GM21528 (cell line): ENCODE measurements at regions not wholly inside any gene's neighbourhood (a gene's known extent, or its start where the extent isn't known, plus 50 kb on each side); places are given as distances from the start of the nearest gene placed in this dataset.

Experiments
- ATAC-seq: cut with Tn5 transposase; IDR thresholded peaks from one replicate; pipeline ENCODE4 v1.9.1; 2021; ENCODE audit warnings: mild to moderate bottlenecking, moderate library complexity; ENCODE audit not compliant: unreplicated experiment, low FRiP score

DNA sequence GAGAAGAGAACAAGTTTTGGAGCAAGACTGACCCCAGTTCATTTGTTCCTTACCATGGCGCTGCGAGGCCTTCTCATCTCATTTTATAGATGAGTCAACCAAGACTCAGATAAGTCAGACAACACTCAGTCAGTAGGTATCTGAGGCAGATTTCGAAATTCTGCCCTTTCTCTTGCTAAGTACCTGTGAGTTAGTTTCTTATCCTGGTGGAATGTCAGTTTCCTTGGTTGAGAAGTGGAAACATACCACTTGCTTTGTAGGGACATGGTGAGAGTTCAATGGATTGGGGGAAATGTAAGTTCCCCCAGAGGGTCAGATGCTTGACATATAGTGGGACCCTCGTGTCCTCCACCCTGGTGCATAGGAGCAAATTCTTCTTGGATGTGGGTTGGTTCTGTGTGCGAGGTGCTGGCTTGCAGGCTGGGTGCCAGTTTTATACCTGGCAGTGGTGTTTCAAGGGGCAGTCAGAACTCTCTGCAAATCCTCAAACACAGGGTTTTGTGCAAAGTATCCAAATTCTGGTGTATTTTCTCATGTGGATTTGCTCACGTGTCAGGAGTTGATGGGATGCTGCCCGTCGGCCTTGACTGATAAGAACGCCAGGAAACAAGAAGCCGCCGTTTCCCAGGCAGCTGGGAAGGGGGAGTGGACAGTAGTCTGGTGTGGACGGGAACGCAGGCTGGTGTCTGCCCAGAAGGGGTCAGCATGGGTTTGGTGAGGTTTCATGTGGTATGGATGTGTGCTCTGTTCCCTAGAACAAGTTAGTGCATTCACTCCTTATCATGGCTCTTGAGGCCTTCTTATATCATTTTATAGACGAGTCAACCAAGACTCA is 61.1 kb upstream of the CIBAR2 start:
- no peak for ATAC-seq

DNA sequence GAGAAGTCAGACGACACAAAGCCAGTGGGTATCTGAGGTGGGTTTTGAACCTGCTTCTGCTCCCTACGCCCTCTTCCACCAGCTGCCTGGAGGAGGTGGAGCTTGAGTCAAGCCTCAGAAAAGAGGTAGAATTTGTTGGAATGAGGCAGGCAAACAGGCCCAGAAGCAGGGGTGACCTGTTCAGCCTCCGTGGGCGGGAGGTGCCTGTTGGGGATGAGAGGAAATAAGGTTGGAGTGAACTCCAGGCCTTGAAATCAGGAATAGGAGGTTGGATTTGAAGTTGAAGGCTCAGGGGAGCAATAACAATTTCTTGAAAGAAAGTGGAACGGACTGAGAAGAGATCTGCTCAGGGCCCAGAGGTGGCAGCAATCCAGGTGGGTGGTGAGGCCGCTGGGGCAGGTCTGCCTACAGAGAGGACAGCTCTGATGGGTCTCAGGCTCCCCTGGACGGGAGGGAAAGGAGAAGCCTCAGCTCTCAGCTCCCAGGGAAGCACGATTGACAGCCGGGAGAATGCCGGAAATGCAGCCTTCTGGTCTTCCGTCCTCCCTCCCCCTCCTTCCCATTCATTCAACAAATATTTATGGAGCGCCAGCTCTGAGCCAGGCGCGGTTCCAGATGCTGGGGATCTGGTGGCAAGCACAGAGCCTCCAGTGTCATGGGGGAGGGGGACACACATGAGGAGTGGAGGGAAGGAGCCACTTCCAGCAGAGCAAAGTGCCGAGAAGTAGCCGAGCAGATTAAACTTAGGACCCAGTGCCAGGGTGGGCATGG is 61.9 kb upstream of the CIBAR2 start:
- ATAC-seq = no peak

DNA sequence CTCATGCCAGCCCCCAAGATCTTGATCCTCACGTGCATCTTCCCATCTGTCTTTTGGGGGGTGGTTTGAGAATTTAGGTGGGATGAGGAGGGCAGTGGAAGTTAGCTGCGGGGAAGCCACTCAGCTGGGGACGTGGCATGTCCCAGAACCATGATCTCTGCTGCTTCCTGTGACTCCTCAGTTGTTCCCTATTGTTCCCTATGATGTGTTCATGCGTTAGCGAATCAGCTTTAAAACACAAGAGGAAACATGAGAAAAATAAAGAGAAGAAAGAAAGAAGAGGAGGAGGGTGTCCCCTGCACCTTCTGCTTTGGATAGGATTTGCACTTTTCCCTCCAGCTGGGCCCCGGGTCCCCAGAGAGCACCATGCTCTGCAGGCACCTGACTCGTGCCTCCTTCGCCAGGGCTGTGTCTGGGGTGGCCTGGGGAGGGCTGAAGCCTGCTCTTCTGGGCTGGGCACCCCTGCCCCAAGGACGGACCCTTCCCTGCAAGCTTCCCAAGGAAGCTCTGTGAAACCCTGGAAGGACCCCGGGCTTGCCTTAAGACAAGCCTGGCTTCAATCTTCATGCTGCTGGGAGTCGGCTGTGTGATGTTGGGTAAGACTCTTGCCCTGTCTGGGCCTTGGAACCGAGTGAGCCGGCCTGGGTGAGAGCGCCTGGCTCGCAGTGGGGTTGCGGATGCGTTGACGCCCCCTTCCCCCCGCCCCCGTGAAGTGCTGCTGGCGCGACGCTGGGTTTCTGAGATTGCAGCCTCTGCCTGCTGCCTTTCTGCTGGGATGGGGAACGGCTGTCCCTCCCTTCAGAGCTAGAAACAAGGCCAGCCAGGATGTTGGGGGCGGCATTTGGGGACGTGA is 62.8 kb upstream of the CIBAR2 start:
- no peak for ATAC-seq

DNA sequence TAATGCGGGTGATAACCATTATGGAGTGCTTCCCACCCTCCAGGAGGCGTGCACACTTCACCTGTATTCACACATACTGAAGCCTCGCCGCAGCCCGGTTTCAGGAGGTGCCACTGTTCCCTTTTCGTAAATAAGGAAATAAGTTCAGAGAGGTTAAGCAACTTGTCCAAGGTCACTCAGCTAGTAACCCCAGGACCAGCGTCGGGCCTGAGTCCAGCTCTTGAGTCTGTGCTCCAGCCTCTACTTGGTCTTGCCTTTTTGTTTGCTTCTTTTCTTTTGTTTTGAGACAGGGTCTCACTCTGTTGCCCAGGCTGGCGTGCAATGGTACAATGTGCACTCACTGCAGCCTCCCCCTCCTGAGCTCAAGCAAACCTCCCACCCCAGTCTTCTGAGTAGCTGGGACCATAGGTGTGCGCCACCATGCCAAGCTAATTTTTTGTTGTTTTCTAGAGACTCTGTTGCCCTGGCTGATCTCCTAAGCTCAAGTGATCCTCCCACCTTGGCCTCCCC is 63.5 kb upstream of the CIBAR2 start:
- ATAC-seq = no peak

DNA sequence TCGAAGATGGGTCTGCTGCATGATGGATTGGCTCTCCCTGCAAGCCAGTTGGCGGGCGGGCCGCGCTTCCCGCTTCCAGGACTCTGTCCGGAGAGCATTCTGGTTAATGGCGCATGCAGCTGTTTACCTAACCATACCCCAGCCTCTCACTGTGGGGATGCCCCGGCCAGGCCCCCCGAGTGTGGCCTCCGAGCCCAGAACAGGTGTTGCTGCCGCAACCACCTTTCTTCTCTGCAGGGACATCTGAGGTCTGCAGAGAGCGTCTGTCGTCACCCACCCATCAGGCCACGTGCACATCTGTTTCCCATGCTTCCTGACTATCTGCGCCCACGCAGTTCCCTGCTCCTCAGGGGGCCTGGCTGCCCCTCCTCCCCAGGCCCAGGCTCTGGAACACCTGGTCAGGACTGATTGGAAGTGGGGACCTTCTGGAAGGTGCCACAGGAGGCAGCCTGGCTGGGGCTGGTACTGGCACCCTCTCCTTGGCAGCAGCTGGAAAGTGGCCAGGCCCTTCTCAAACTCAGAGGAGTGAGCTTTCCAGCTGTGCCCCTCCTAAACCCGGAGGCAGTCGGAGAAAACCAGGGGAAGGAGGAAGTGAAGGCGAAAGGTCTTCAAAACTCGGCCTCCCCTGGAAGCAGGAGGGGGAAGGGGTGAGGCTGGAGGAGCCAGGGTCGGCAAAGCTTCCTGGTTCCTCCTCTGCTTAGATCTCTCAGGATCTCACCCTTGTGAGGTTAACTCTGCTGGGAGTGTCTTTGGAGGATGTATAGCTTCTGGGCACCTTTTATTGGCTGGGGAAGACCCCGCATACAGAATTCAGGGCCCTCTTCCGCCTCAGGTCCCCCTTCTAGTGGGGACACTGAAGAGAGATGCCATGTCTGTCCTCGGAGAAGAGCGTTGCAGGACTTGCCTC is 64.5 kb upstream of the CIBAR2 start:
- no peak for ATAC-seq

DNA sequence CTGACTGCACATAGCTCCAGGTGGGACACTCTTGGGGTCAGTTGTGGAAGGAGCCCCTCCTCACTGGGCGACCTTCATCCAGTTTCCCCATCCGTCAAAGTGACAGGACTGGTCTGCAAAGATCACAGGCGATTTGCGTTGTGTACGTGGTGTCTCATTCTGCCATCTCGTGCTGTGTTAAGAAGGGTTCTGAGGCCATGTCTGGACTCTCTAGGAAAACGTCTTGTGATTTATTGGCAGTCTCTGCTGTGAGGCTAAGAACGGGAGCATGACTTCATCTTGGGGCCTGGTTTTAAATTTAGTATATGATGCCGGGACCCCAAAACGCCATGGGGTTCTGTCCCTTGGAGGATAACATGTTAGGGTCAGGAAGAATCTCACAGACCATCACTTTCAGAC is 65.2 kb upstream of the CIBAR2 start:
- ATAC-seq = no peak

DNA sequence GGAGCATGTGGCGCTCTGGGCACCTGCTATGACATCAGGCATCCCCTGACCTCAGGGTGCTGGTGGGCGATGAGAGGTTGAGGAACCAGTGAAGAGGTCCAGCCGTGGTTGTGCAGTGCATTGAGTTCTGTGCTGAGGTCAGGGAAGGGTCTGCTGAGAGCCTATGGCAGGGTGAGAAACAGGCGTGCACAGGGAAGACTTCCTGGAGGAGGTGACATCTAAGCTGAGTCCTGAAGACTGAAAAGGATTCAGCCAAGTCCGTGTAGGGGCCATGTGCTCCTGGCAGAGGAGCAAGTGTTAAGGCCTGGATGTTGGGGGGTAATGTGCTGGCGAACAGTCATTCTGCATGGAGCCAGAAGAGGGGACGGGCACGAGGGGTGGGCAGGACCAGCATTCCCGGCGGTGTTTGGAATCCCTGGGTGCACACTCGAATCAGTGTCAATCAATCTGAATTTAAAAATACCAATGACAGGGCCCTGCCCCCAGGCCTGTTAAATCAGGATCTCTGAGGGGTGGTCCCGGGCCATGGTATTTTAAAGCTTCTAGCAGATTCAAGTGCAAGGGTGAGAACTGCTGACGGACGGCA is 65.8 kb upstream of the CIBAR2 start:
- ATAC-seq = no peak

DNA sequence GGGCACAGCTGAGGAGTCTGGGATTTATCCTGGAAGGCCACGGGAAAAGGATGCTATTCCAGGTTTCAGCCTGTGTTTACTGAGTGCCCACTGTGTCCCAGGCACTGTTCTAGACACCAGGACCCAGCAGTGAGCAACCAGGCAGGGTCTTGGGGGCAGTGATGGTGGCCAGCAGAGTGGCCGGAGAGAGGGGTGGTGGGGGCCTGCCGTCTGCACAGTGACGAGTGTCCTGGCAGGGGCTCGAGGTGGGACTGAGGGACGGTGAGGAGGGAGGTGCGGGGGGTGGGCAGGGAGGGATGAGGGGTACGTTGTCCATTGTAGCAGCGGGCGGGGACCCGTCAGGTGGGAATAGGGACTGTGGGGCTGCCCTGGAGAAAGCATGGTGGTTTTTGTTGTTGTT is 66.3 kb upstream of the CIBAR2 start:
- no peak for ATAC-seq

DNA sequence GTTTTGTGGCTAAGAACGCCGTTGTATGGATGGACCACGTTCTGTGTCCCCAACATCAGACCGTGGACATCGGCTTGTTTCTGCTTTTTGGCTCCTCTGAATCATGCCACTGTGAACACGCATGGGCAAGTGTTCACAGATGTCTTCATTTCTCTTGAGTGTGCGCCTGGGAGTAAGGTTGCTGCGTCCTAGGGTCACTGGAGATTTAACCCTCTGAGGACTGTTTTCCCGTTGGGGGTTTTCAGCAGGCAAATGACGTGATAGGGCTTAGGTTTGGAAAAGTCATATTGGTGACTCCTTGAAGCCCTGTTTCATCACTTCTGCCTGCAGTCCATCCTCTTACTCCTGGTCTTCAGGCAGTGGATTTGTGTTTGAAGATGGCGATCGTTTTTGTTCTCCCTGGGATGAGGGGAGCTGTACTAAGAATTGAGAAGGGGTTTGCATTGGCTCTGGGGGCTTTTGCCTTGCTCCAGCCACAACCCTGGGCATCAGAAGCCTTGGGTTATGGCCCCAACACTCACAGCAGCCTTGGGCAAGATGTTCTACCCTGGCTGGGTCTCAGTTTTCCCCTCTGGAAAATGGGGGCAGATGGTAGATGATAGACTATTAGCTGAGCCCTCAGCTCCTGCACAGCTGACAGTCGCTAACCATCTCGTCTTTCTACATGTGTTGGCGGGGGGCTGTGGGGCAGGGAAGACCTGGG is 67.2 kb upstream of the CIBAR2 start:
- ATAC-seq = no peak

DNA sequence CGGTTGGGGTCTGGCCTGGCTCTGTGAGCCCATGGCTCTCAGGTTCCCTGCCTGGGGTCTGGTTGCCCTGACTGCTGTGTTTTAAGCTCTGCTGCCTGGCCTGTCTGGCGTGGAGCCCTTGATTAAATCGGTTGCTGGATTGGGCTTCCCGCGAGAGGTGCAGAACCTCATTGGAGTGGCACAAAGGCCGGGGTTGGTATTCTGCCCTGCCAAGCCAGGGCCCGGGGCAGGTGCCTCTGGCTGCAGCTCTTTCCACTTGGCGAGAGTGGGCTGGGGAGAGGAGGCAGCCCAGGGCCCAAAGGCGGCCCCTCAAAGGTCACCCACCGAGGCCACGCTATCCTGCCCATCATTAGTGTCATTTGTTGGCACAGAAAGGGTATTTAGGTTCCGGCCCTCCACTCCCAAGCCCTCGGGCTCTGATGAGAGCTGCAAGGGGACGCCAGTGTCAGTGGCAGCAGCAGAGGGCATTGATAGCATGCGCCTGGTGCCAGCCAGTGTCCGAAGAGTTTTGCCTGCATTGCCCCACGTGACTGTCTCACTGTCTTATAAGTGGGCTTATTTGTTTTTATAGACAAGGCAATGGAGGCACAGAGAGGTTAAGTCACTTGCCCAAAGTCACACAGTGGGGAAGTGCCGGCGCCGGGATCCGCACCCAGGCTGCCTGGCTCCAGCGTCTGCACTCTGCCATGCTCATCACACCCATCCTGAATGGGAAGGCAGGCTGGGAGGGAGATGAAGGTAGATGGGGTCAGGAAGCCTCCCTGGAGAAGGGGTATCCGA is 68.0 kb upstream of the CIBAR2 start:
- no peak for ATAC-seq

DNA sequence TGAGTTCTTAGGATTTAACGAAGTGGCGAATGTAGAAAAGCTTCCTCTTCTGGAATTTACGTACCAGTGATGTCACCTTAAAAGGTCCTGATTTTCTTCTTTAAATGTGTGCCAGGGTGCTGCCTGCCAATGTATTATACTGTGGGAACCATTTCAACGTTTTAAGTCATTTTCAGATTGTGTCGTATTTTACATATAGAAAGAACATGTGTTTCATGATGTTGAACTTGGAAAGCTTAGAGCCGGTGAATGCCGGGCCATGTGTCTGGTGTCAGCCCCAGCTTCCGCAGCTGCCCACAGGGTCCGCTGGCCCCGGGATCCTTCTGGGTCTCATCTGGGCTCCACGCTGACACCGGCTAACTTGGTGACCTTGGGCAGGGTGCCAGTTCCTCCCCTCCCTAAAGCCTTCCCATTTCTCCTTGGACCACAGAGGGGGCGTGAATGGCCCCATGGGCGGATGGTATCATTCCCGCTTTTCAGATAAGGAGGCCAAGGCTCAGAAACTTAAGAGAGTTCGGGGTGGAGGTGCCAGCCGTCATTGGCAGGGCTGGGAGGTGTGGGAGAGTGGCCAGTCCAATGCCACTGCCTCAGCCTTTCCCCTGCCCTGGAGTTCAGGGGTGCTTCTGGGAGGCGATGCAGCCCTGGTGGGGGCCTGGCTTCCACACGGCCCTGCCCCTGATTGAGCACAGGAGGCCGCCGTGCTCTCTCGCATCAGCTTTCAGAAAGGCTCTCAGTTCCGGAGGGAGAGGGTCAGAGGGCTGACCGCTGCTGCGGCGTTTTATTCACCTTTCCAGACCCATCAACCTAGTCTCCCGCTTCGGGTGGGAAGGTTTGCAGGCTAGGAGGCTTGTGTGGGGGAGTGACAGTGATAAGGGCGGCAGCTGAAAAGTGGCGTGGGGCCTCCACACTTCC is 68.8 kb upstream of the CIBAR2 start:
- ATAC-seq = no peak

DNA sequence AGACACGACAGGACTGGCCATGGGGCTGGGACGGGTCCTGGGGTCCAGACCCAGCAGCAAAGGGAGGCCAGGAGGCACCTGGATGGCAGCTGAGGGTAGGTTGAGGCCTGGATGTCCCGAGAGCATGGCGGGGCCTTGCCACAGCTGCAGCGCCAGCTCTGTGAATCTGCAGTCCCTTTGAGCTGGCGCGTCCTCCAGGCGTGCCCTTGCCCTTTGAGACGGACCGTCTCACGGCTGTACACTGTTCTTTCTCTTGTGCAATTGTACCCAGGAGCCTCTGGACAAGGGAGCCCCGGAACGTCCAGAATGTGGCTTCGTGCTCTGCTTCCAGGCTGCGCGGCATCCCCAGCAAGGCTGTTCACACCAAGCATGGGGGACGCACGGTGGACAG is 69.5 kb upstream of the CIBAR2 start:
- ATAC-seq = no peak

DNA sequence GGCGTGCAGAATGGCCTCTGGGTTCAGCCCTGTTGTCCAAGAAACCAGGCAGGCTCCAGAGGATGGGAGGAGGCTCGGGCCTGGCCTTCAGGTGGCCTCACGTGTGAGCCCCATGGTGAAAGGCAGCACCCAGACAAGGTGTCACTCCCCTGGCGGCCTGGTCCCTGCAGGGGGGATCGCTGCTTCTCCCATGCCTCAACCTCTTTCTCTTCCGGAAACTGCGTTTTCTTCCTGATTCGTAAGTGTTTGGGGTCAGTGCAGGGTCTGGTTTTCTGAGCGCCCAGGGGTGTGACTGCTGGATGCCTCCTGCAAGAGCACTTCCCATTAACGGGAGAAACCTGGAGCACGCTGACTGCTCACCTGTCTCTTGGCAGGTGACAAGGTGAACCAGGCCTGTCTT is 70.0 kb upstream of the CIBAR2 start:
- no peak for ATAC-seq

DNA sequence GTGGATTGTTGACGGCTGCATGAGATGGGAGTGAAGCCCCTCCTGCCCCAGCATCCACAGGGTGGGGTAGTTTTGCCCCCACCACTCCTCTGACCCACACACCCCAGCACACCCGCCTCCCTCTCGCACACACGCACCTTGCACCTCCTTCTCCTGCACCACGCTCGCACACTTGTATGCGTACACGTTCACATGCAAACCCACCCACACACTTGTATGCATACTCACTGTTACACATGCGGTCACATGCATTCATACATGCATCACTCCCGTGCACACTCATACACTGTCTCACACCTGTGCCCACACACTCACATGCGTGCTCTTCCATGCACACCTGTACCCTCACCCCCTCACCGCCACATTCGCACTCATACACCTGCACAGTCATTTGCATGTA is 70.5 kb upstream of the CIBAR2 start:
- ATAC-seq = no peak

DNA sequence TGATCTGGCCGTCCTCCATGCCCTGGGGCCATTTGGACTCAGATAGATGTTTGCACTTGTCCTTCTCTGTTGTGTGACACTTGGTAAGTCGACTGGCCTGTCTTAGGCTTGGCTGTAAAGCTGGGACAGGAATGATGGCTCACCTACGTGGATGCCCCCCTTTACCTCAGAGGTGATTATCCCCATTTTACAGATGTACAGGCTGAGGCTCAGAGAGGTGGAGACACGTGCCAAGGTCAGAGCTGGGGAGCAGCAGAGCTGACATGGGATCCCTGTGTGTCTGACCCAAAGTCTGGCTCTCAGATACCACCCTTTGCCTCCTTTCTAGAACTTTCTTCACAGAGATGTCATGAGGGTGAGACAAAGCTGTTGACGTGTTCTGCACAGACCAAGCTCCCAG is 71.3 kb upstream of the CIBAR2 start:
- no peak for ATAC-seq

DNA sequence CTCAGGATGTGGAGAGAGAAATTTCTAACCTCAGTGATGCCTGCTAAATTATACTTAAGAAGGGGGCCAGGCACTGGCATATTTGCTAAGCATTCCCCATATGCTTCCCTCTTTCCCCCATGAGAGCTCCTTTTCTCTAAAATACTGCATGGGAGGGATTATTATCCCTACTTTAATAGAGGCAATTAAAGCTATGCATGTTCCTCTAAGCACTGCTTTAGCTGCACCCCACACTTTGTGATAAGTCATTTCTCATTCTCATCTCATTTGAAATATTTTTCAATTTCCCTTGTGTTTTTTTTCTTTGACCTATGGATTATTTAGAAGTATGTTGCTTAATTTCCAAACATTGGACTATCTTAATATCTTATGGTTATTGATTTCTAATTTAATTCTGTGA is 72.1 kb upstream of the CIBAR2 start:
- no peak for ATAC-seq
